SW 1271 (cell line): ENCODE measurements at regions not wholly inside any gene's neighbourhood (a gene's known extent, or its start where the extent isn't known, plus 50 kb on each side); places are given as distances from the start of the nearest gene placed in this dataset.
"Not testable (repeated sequence)": the region's sequence is repeated elsewhere in the genome, so short reads cannot be mapped to it uniquely, and the experiment has no call there.

Experiments
- DNase-seq, 2 experiments: peaks; one replicate each; lab custom pipeline; 2025; lab: John Stamatoyannopoulos, UW

DNA sequence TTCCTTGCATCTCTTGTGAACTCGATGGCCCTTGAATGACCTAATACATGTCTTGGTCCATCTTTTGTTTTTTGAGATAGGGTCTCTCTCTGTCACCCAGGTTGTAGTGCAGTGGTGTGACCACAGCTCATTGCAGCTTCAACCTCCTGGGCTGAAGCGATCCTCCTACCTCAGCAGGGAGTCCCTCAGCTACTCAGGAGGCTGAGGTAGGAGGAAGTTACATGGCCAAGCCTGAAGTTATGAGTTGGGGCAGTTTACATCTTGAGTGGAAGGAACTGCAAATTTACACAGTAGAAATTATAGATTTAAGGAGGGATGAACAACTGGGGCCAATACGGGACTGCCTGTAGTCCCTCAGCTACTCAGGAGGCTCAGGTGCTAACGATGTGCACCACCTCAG lies 97.2 kb upstream of the METTL14 start:
- no peak for DNase-seq

DNA sequence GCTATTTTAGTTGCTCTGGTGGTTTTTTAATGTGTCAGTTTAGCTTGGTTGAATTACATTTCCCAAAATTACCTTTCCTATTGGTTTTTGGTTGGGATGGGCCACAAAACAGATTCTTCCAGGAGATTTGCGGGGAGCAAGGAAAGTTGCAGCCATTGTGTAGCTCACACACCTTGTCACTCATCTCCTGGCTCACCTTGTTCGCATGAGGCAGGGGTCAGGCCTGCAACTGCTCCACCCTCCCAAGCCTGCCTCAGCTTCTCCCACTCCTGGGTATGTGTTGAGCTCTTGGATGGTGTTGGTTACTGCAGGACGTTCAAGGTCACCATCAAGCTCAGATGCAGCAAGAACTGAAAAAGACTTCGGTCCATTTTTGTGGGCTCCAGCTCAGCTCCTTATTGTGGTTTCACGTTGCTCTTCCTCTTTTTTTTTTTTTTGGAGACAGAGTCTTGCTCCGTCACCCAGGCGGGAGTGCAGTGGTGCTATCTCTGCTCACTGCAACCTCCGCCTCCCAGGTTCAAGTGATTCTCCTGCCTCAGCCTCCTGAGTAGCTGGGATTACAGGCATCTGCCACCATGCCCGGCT lies 95.6 kb upstream of the METTL14 start:
- DNase-seq: no peak

DNA sequence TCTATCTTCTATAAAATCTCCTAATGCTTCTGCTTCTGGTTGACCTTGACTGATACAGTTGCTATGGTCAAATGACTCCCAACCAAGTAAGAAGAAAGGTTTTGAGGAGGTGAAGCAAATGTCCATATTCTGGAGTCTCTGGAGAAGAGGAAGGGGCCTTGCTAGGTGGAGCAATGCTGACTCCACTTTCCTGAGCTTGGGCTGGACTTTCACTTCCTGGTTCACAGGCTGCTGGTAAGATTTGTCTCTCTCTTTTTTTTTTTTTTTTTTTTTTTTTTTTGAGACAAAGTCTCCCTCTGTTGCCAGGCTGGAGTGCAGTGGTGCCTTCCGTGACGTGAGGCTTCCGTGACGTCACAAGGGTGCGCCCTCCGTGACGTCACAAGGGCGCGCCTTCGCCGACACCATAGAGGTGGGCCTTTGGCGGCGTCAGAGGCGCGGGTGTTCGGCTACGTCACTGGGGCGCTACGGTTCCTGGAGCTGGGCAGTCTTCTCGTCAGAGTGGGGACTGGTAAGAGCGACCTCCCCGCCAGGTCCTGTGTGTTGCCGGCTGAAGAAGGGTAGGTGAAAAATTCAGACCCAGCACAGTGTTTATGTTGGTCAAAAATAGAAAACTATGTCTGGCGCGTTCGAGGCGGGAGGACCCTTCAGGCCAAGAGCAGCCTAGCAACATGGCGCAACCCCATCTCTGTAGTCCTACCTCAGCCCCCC lies 93.7 kb upstream of the METTL14 start:
- peak; percentile 75 to 78 for DNase-seq

DNA sequence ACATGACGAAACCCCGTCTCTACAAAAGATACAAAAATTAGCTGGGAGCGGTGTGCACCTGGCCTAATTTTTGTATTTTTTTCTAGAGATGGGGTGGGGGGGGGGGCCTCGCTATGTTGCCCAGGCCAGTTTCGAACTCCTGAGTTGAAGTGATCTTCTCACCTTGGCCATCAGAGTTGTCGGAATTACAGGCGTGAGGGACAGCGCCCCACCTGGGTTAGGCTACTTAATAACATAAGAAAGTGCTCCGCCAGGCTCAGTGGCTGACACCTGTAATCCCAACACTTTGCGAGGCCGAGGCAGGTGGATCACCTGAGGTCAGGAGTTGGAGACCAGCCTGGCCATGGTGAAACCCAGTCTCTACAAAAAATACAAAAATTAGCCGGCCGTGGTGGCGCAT lies 92.9 kb upstream of the METTL14 start:
- DNase-seq: not testable (repeated sequence)

DNA sequence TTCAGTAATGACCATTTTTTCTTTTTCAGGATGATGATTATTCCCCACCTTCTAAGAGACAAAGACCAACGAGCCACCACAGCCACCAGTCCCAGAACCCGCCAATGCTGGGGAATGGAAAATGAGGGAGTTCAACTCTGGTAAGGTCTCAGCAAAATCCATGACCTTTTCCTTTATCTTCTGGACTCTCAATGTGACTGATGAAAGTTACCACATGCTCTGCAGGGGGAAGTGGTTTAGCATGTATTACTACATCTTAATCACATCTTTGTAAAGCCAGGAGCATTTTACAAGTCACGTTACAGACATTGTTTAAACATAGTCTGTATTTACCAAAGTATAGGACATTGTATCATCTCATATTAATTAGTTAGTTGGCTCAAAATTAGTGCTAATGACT lies 89.3 kb upstream of the METTL14 start:
- not testable (repeated sequence) for DNase-seq

DNA sequence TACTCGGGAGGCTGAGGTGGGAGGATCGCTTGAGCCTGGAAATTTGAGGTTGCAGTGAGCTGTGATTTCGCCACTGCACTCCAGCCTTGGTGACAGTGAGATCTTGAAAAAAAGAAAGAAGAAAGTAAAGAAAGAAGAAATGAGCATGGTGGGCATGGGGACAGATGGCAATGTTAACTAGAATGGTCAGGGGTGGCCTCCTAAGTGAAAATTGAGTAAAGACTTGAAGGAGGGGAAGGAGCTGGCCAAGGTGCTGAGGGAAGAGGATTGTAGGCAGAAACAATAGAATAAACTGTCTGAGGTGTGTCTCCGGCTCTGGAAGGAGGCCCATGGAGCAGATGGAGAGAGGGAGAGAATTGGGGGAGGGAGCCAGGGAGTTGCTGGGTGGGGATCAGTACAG lies 60.1 kb upstream of the METTL14 start:
- not testable (repeated sequence) for DNase-seq

DNA sequence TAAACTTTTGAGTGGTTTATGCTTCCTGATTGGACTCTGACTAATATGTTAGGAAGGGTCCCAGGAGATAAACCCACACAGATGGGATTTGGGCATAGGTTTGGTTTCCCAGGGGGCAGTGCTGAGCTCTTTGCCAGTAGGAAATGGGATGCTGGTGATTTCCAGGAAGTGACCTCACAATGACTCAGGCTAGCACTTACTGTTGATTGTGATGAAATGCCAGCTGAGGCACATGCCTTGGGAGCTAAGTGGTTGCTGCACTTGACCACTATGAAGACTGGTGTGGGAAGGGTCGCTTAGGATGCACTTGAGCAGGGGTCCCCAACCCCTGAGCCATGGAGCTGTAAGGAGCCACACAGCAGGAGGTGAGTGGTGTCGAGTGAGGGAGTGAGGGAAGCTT lies 55.5 kb upstream of the METTL14 start:
- DNase-seq: peak in 1 of 2 experiments; percentile 11

DNA sequence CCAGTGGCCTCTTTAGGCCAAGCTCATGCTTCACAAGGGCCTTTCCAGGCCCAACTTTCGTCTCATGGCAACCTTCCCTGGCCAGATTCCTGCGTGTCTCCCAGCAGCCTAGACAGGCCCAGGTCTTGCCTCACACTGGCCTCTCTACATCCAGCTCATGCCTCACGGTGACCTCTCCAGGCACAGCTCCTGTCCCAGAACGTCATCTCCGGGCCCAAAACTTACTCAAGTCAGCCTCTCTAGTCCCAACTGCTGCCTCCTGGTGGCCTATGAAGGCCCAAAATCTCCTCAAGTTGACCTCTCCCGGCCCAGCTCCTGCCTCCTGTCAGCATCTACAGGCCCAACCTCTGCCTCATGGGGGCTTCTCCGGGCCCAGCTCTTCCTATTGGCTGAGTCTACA lies 54.3 kb upstream of the METTL14 start:
- DNase-seq: not testable (repeated sequence)

DNA sequence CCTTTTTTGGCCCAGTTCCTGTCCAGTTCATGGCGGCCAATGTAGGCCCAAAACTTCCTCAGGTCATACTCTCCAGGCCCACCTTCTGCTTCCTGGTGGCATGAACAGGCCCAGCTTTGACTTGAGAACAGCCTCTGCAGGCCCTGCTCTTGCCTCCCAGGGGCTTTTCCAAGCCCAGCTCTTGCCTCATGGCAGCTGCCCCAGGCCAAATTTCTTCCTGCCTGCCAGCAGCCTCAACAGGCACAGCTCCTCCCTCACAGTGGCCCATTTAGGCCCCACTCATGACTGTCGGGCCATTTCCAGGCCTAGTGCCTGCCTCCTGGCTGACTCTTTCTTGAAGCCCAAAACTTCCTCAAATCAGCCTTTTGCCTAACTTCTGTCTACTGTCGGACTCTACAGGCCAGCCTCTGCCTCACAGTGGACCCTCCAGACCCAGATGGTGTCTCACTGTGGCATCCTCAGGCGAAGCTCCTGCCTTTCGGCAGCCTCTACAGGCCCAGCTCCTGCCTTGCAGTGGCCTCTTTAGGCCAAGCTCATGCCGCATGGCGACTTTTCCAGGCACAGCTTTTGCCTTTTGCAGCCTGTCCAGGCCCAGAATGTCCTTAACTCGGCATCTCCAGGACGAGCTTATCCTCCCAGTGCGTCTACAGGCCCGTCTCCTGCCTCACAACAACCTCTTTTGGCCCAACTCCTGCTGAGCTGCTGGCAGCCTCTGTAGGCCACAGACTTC lies 53.7 kb upstream of the METTL14 start:
- DNase-seq: not testable (repeated sequence)

DNA sequence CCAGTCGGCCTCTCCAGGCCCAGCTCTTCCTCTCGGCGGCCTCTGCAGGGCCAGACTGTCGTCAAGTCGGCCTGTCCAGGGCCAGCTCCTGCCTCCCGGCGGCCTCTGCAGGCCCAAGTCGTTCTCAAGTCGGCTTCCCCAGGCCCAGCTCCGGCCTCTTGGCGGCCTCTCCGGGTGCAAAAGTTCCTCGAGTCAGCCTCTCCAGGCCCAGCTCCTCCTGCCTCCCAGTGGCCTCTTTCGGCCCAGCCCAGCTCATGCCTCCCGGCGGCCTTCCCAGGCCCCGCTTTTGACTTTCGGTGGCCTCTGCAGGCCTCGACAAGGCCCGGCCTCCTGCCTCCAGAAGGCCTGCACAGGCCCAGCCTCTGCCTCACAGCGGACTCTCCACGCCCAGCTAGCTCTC lies 51.7 kb upstream of the METTL14 start:
- DNase-seq: not testable (repeated sequence)

DNA sequence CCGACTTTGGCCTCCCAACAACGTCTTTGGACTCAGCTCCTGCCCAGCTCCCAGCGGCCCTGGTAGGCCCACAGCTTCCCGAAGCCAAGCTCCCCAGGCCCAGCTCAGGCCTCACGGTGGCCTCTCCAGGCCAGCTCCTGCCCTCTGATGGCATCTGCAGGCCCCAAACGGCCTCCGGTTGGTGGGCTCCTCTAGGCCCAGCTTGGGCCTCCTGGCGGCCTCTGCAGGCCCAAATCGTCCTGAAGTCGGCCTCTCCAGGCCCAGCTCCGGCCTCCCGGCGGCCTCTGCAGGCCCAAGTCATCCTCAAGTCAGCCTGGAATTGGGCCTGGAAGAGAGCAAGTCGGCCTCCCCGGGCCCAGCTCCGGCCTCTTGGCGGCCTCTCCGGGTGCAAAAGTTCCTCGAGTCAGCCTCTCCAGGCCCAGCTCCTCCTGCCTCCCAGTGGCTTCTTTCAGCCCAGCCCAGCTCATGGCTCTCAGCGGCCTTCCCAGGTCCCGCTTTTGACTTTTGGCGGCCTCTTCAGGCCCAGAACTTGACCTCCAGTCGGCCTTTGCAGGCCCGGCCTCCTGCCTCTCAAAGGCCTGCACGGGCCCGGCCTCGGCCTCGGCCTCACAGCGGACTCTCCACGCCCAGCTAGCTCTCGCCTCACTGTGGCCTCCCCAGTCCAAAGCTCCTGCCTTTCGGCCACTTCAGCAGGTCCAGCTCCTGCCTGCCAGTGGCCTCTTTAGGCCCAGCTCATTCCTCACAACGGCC lies 50.9 kb upstream of the METTL14 start:
- DNase-seq: not testable (repeated sequence)
